Liver (tissue), 8 donors: ENCODE measurements at regions not wholly inside any gene's neighbourhood (a gene's known extent, or its start where the extent isn't known, plus 50 kb on each side); places are given as distances from the start of the nearest gene placed in this dataset.

Experiments used
- DNase-seq: peaks from one replicate; pipeline ENCODE4 v3.0.0-alpha.2; 2017; ENCODE audit warnings: low spot score
- H3K27ac ChIP-seq, 2 donors: one replicate each; pipeline ENCODE4 v1.7.0; 2013; ENCODE audit warnings: inconsistent platforms in 2 of 2, low read length in 2 of 2, control low read depth in 1 of 2, low read depth in 1 of 2, mild to moderate bottlenecking in 1 of 2
- H3K27me3 ChIP-seq, 4 donors: one replicate each; pipeline versions ENCODE4 v1.6.1 to v1.7.0; 2013; ENCODE audit warnings: low read length in 3 of 4, inconsistent platforms in 1 of 4, mild to moderate bottlenecking in 1 of 4, moderate library complexity in 1 of 4; ENCODE audit not compliant: control insufficient read depth in 4 of 4, insufficient read depth in 4 of 4
- H3K36me3 ChIP-seq, 4 donors: one replicate each; pipeline versions ENCODE4 v1.6.1 to v1.7.0; 2013; ENCODE audit warnings: low read length in 3 of 4, mild to moderate bottlenecking in 3 of 4, low read depth in 1 of 4, moderate library complexity in 1 of 4; ENCODE audit not compliant: control insufficient read depth in 4 of 4, insufficient read depth in 3 of 4
- H3K4me1 ChIP-seq, 4 donors: one replicate each; pipeline versions ENCODE4 v1.6.1 to v1.7.0; 2013; ENCODE audit warnings: low read length in 3 of 4, mild to moderate bottlenecking in 3 of 4, moderate library complexity in 1 of 4; ENCODE audit not compliant: control insufficient read depth in 4 of 4, insufficient read depth in 4 of 4
- H3K4me3 ChIP-seq, 3 donors: one replicate each; pipeline versions ENCODE4 v1.6.1 to v1.7.0; 2013; ENCODE audit warnings: low read length in 3 of 3, control low read depth in 1 of 3, low read depth in 1 of 3, mild to moderate bottlenecking in 1 of 3
- H3K9ac ChIP-seq, 2 donors: one replicate each; pipeline ENCODE4 v1.7.0; 2013; ENCODE audit warnings: low read length in 2 of 2, mild to moderate bottlenecking in 2 of 2, moderate library complexity in 2 of 2, control low read depth in 1 of 2, low read depth in 1 of 2
- H3K9me3 ChIP-seq, 4 donors: one replicate each; pipeline versions ENCODE4 v1.6.1 to v1.7.0; 2013; ENCODE audit warnings: low read length in 3 of 4; ENCODE audit not compliant: control insufficient read depth in 4 of 4
- CTCF ChIP-seq: fragments of 150-350 bp; IDR thresholded peaks from 2 replicates; pipeline ENCODE4 v1.5.1; 2017; ENCODE audit warnings: improper control_type of control experiment, low read depth, low read length; ENCODE audit not compliant: missing input control
- EGR1 ChIP-seq, 2 donors: IDR thresholded peaks; 2 replicates each; pipeline ENCODE4 v1.6.1; 2016 to 2018; ENCODE audit warnings: antibody characterized with exemption in 2 of 2, low read depth in 2 of 2
- FOXA1 ChIP-seq: IDR thresholded peaks from 2 replicates; pipeline ENCODE4 v1.6.1; 2016; ENCODE audit warnings: antibody characterized with exemption
- FOXA2 ChIP-seq: IDR thresholded peaks from 2 replicates; pipeline ENCODE4 v1.6.1; 2016; ENCODE audit warnings: antibody characterized with exemption
- GABPA ChIP-seq, 2 donors: IDR thresholded peaks in 1 of 2; conservative IDR thresholded peaks in 1 of 2; 2 replicates each; pipeline ENCODE4 v1.6.1; 2016; ENCODE audit warnings: antibody characterized with exemption in 2 of 2, mild to moderate bottlenecking in 1 of 2, moderate library complexity in 1 of 2
- HNF4A ChIP-seq, 2 donors: conservative IDR thresholded peaks; 2 replicates each; pipeline ENCODE4 v1.6.1; 2016; ENCODE audit warnings: antibody characterized with exemption in 2 of 2, mild to moderate bottlenecking in 2 of 2
- HNF4G ChIP-seq: IDR thresholded peaks from 2 replicates; pipeline ENCODE4 v1.6.1; 2016; ENCODE audit warnings: antibody characterized with exemption
- JUND ChIP-seq, 2 donors: IDR thresholded peaks; 2 replicates each; pipeline ENCODE4 v1.6.1; 2016; ENCODE audit warnings: antibody characterized with exemption in 2 of 2
- MAX ChIP-seq: IDR thresholded peaks from 2 replicates; pipeline ENCODE4 v1.6.1; 2016; ENCODE audit warnings: antibody characterized with exemption
- NR2F2 ChIP-seq: IDR thresholded peaks from 2 replicates; pipeline ENCODE4 v1.6.1; 2016; ENCODE audit warnings: antibody characterized with exemption
- RAD21 ChIP-seq, 2 donors: IDR thresholded peaks; 2 replicates each; pipeline ENCODE4 v1.6.1; 2016; ENCODE audit warnings: antibody characterized with exemption in 2 of 2, mild to moderate bottlenecking in 2 of 2
- REST ChIP-seq: IDR thresholded peaks from 2 replicates; pipeline ENCODE4 v1.6.1; 2016; ENCODE audit warnings: antibody characterized with exemption, mild to moderate bottlenecking
- RXRA ChIP-seq, 2 donors: IDR thresholded peaks; 2 replicates each; pipeline ENCODE4 v1.6.1; 2017 to 2018; ENCODE audit warnings: antibody characterized with exemption in 2 of 2, mild to moderate bottlenecking in 1 of 2
- SP1 ChIP-seq: IDR thresholded peaks from 2 replicates; pipeline ENCODE4 v1.6.1; 2018; ENCODE audit warnings: antibody characterized with exemption, mild to moderate bottlenecking
- TAF1 ChIP-seq: conservative IDR thresholded peaks from 2 replicates; pipeline ENCODE4 v1.6.1; 2016; ENCODE audit warnings: antibody characterized with exemption, mild to moderate bottlenecking
- YY1 ChIP-seq: IDR thresholded peaks from 2 replicates; pipeline ENCODE4 v1.6.1; 2016; ENCODE audit warnings: antibody characterized with exemption, mild to moderate bottlenecking
- WGBS: extraction: QIAGEN DNeasy Blood & Tissue Kit; methylation state at CpG from one replicate; pipeline ENCODE4 v1.1.7; 2013; 5-methylcytosine and 5-hydroxymethylcytosine counted together
- TF ChIP-seq, protein P1 (sequence below): IDR thresholded peaks from 2 replicates; pipeline ENCODE4 v1.6.1; 2016; ENCODE audit warnings: antibody characterized with exemption
- TF ChIP-seq, protein P2 (sequence below): IDR thresholded peaks from 2 replicates; pipeline ENCODE4 v1.6.1; 2016; ENCODE audit warnings: antibody characterized with exemption
- donor health status: healthy.
- donor health status: healthy.
- donor health status: healthy.
- donor health status: healthy.
- donor health status: healthy.

DNA sequence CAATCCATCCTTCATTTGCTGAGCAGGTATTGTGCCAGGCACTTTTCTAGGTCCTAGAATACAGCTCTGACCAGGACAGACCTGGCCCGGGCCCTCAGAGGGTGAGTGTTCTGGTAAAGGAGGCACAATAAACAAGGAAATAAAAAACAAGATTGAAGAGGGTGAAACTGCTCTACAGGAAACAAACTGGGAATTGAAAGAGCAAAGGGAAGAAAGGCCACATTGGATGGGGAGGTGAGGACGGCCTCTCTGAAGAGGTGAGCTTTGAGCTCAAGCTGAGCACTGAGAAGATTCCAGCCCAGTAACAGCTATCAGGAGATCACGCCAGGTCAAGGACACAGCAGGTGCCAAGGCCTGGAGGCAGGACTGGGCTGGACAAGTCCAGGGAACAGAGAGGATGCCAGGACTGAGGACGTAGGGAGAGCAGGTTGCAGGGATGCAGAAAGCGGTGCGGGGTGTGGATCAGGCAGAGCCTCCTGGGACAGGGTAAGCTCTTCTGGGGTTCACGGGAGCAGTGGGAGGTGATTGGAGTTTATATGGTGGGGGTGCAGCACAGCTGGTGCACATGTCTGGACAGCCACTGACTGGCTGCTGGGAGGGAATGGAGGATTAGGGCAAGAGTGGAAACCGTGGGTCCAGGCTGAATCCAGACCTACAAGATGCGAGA is 433.3 kb downstream of the PREX1 start:
- no peaks in the 10 kb centered on the region for H3K36me3 ChIP-seq
- DNase-seq = no peak
- WGBS = 87% methylated on average over 9 of the region's 9 CpGs
- TF ChIP-seq JUND (IDR thresholded peaks at IDR 0.05) (no peak), MAX (no peak), HNF4A (conservative IDR thresholded peaks at IDR 0.05) (no peak)
- TF ChIP-seq, protein P1, sequence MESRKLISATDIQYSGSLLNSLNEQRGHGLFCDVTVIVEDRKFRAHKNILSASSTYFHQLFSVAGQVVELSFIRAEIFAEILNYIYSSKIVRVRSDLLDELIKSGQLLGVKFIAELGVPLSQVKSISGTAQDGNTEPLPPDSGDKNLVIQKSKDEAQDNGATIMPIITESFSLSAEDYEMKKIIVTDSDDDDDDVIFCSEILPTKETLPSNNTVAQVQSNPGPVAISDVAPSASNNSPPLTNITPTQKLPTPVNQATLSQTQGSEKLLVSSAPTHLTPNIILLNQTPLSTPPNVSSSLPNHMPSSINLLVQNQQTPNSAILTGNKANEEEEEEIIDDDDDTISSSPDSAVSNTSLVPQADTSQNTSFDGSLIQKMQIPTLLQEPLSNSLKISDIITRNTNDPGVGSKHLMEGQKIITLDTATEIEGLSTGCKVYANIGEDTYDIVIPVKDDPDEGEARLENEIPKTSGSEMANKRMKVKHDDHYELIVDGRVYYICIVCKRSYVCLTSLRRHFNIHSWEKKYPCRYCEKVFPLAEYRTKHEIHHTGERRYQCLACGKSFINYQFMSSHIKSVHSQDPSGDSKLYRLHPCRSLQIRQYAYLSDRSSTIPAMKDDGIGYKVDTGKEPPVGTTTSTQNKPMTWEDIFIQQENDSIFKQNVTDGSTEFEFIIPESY = no peak
- H3K9me3 ChIP-seq = no peaks in the 10 kb centered on the region
- no peaks in the 10 kb centered on the region for H3K4me1 ChIP-seq
- H3K9ac ChIP-seq = no peak overlapping the region
- H3K27me3 ChIP-seq = peaks cover 0 to 2% (median 0%) of the 10 kb centered on the region in 4 donors
- no peak overlapping the region for H3K4me3 ChIP-seq
- H3K27ac ChIP-seq = no peak overlapping the region

GRCh38 chr20:48393737-48394314 is 434.0 kb downstream of the PREX1 start:
- Histone ChIP-seq H3K4me1 (no peaks in the 10 kb centered on the region), H3K27ac (no peak overlapping the region), H3K4me3 (no peak overlapping the region), H3K9me3 (no peaks in the 10 kb centered on the region), H3K36me3 (no peaks in the 10 kb centered on the region), H3K27me3 (peaks cover 0 to under 1% (median 0%) of the 10 kb centered on the region in 4 donors), H3K9ac (no peak overlapping the region)
- TF ChIP-seq EGR1 (IDR thresholded peaks at IDR 0.05; ENCODE audit: low read depth in 2 of 2) (no peak), CTCF (no peak), RAD21 (IDR thresholded peaks at IDR 0.05) (no peak), HNF4G (no peak), HNF4A (conservative IDR thresholded peaks at IDR 0.05) (no peak), NR2F2 (no peak), SP1 (no peak), RXRA (IDR thresholded peaks at IDR 0.05) (no peak), YY1 (no peak), FOXA1 (no peak), GABPA (IDR thresholded peaks at IDR 0.05 in 1 of 2, conservative IDR thresholded peaks at IDR 0.05 in 1 of 2) (no peak), TAF1 (no peak), REST (no peak), MAX (no peak), FOXA2 (no peak), JUND (IDR thresholded peaks at IDR 0.05) (no peak)
- TF ChIP-seq, protein P1 = no peak
- TF ChIP-seq, protein P2, sequence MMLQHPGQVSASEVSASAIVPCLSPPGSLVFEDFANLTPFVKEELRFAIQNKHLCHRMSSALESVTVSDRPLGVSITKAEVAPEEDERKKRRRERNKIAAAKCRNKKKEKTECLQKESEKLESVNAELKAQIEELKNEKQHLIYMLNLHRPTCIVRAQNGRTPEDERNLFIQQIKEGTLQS = no peak
- WGBS = 88% methylated on average over 12 of the region's 12 CpGs
- DNase-seq = no peak
